Endothelial cell of umbilical vein (primary cell): ENCODE measurements at regions not wholly inside any gene's neighbourhood (a gene's known extent, or its start where the extent isn't known, plus 50 kb on each side); places are given as distances from the start of the nearest gene placed in this dataset.

Experiments used
- BruUV-seq: library from RNA; stranded (reverse); fragments of 400-500 nt; replicated peaks from 2 replicates; lab custom pipeline; 2021; lab: Mats Ljungman, UMichigan
- CTCF ChIA-PET: fragments of 300-600, 350-600 bp; sonication (Branson Sonifier 250); formaldehyde crosslinking; loops from one replicate; lab custom pipeline; 2021; ENCODE audit warnings: antibody characterized with exemption, inconsistent platforms; lab: Charles Lee
- POLR2A ChIA-PET: fragments of 300-600, 350-600 bp; sonication (Branson Sonifier 250); formaldehyde crosslinking; loops from one replicate; lab custom pipeline; 2021; ENCODE audit warnings: antibody characterized with exemption, inconsistent platforms; lab: Charles Lee
- DNase-seq: peaks from one replicate; pipeline ENCODE4 v3.0.0-alpha.2; 2011; ENCODE audit warnings: low read depth, low spot score
- FAIRE-seq: peaks from 2 replicates; lab custom pipeline; 2011; peaks lifted over from hg19 to GRCh38; lab: Jason Lieb, UNC
- H2AFZ ChIP-seq: 2 replicates; pipeline ENCODE4 v1.6.0; 2012; ENCODE audit warnings: low read depth, low read length, control low read depth, inconsistent platforms
- H3K27ac ChIP-seq: 2 replicates; pipeline ENCODE4 v1.5.1; 2011; ENCODE audit warnings: low read depth, mild to moderate bottlenecking, control low read depth, low read length, moderate library complexity; ENCODE audit not compliant: insufficient read depth
- H3K27me3 ChIP-seq, 2 experiments: 2 replicates each; pipeline versions ENCODE4 v1.6.0 to v1.6.1; 2011; ENCODE audit warnings: low read length in 2 of 2, mixed read lengths in 1 of 2; ENCODE audit not compliant: control insufficient read depth in 2 of 2, insufficient read depth in 2 of 2
- H3K36me3 ChIP-seq, 2 experiments: 2 replicates in 1 of 2; 3 replicates in 1 of 2; pipeline ENCODE4 v1.5.1; 2011; ENCODE audit warnings: low read length in 2 of 2, mild to moderate bottlenecking in 1 of 2, moderate library complexity in 1 of 2; ENCODE audit not compliant: control insufficient read depth in 2 of 2, insufficient read depth in 2 of 2; ENCODE audit errors: extremely low read depth in 1 of 2
- H3K4me1 ChIP-seq: 3 replicates; pipeline ENCODE4 v1.5.1; 2011; ENCODE audit warnings: mild to moderate bottlenecking, low read length; ENCODE audit not compliant: control insufficient read depth, insufficient read depth; ENCODE audit errors: extremely low read depth
- H3K4me2 ChIP-seq: 2 replicates; pipeline ENCODE4 v1.6.1; 2011; ENCODE audit warnings: low read length, control low read depth, mixed read lengths; ENCODE audit not compliant: insufficient read depth
- H3K4me3 ChIP-seq, 3 experiments: fragments of 200-600 bp in 1 of 3; sonication (generic), shearing (Covaris generic) in 1 of 3; replicated peaks in 1 of 3; 2 replicates each; pipeline ENCODE4 v1.5.1; 2011 to 2016; ENCODE audit warnings: control low read depth in 3 of 3, low read length in 3 of 3, mild to moderate bottlenecking in 2 of 3, inconsistent platforms in 1 of 3, low read depth in 1 of 3, moderate library complexity in 1 of 3; ENCODE audit not compliant: insufficient read depth in 1 of 3
- H3K79me2 ChIP-seq: 2 replicates; pipeline ENCODE4 v1.6.0; 2012; ENCODE audit warnings: low read length, inconsistent platforms; ENCODE audit not compliant: control insufficient read depth, insufficient read depth
- H3K9ac ChIP-seq: replicated peaks from 2 replicates; pipeline ENCODE3; 2011; ENCODE audit warnings: low read length, control low read depth; ENCODE audit not compliant: insufficient read depth; ENCODE audit errors: extremely low read depth
- H3K9me1 ChIP-seq: replicated peaks from 3 replicates; pipeline ENCODE4 v1.6.0; 2011; ENCODE audit warnings: mild to moderate bottlenecking, low read length; ENCODE audit not compliant: control insufficient read depth, insufficient read depth; ENCODE audit errors: extremely low read depth
- H3K9me3 ChIP-seq: replicated peaks from 2 replicates; pipeline ENCODE4 v1.5.1; 2012; ENCODE audit warnings: low read length, inconsistent platforms; ENCODE audit not compliant: control insufficient read depth, insufficient read depth
- H4K20me1 ChIP-seq: replicated peaks from 2 replicates; pipeline ENCODE3; 2011; ENCODE audit warnings: mild to moderate bottlenecking, low read length; ENCODE audit not compliant: control insufficient read depth, insufficient read depth; ENCODE audit errors: extremely low read depth
- EZH2 ChIP-seq: IDR thresholded peaks from 2 replicates; pipeline ENCODE4 v1.6.1; 2012; ENCODE audit warnings: borderline replicate concordance, low read depth, mild to moderate bottlenecking, moderate library complexity, low read length, inconsistent platforms; ENCODE audit not compliant: severe bottlenecking
- FOS ChIP-seq: IDR thresholded peaks from 2 replicates; pipeline ENCODE4 v1.6.1; 2011; ENCODE audit warnings: mild to moderate bottlenecking, low read length, moderate library complexity, borderline replicate concordance; ENCODE audit not compliant: insufficient read depth
- GATA2 ChIP-seq: IDR thresholded peaks from 2 replicates; pipeline ENCODE4 v1.7.0; 2011; ENCODE audit warnings: low read depth, mild to moderate bottlenecking, moderate library complexity, mixed read lengths, low read length; ENCODE audit not compliant: insufficient read length, insufficient read depth
- JUN ChIP-seq: IDR thresholded peaks from 2 replicates; pipeline ENCODE4 v1.6.1; 2011; ENCODE audit warnings: borderline replicate concordance, low read depth; ENCODE audit not compliant: insufficient read length, insufficient read depth
- MYC ChIP-seq: IDR thresholded peaks from one replicate; pipeline ENCODE4 v1.6.1; 2011; ENCODE audit warnings: mild to moderate bottlenecking, low read depth, low read length
- POLR2A ChIP-seq: IDR thresholded peaks from 2 replicates; pipeline ENCODE4 v1.6.1; 2012; ENCODE audit warnings: low read depth, mild to moderate bottlenecking, control low read depth, low read length
- POLR2AphosphoS5 ChIP-seq: IDR thresholded peaks from 2 replicates; pipeline ENCODE4 v1.6.1; 2012; ENCODE audit warnings: low read depth, mild to moderate bottlenecking, control low read depth, low read length, moderate library complexity; ENCODE audit not compliant: insufficient read depth
- dilution Hi-C: fragments of 300-500 bp; cut with MboI; formaldehyde crosslinking; loops from one replicate; pipeline ENCODE4 v1.15.0; 2019; ENCODE audit warnings: low sequenced_read_pairs; ENCODE audit not compliant: extremely low pct_ligation_motif_present
- intact Hi-C: fragments of 100-400 bp; cut with micrococcal nuclease; formaldehyde crosslinking; loops from one replicate; pipeline ENCODE4 v1.10.0; 2022
- TF ChIP-seq, protein P1 (sequence below): IDR thresholded peaks from 2 replicates; pipeline ENCODE4 v1.6.1; 2011; ENCODE audit not compliant: insufficient read depth, insufficient read length
- TF ChIP-seq, protein P2 (sequence below), 2 donors: IDR thresholded peaks; 1 replicate in 1 of 2; 2 replicates in 1 of 2; pipeline ENCODE4 v1.5.1; 2011; ENCODE audit warnings: low read length in 2 of 2, mild to moderate bottlenecking in 2 of 2, moderate library complexity in 2 of 2, control low read depth in 1 of 2, inconsistent platforms in 1 of 2, low read depth in 1 of 2; ENCODE audit not compliant: insufficient read depth in 1 of 2; ENCODE audit errors: extremely low read depth in 1 of 2

DNA sequence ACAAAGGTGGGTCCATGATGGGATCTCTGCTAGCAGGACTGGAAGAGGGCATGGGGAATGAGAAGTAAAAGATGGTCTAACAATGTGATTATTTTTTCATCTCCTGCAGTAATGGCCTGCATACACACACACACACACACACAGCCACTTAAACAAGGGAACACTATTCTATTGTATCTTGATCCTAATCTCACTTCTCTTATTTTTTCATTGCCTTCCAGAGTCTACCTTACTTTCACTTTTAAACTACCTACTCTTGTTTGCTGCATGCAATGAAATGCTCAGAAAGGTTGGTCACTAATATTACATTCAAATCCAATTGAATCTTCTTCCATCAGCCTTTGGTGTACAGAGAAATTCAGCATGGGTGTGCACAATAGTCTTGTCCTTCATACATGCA is 853.8 kb downstream of the IGSF11 start:
- dilution Hi-C loops, result no loop called here
- CTCF ChIA-PET, result no interaction called here
- FAIRE-seq, result no peak

More for the DNA sequence above, 853.8 kb downstream of the IGSF11 start:
- POLR2A ChIA-PET, result no interaction called here
- no peak for TF ChIP-seq MYC
- no peak for TF ChIP-seq EZH2
- no peak for TF ChIP-seq FOS
- TF ChIP-seq GATA2, result no peak
- TF ChIP-seq, protein P1, sequence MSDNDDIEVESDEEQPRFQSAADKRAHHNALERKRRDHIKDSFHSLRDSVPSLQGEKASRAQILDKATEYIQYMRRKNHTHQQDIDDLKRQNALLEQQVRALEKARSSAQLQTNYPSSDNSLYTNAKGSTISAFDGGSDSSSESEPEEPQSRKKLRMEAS, result no peak
- TF ChIP-seq, protein P2, sequence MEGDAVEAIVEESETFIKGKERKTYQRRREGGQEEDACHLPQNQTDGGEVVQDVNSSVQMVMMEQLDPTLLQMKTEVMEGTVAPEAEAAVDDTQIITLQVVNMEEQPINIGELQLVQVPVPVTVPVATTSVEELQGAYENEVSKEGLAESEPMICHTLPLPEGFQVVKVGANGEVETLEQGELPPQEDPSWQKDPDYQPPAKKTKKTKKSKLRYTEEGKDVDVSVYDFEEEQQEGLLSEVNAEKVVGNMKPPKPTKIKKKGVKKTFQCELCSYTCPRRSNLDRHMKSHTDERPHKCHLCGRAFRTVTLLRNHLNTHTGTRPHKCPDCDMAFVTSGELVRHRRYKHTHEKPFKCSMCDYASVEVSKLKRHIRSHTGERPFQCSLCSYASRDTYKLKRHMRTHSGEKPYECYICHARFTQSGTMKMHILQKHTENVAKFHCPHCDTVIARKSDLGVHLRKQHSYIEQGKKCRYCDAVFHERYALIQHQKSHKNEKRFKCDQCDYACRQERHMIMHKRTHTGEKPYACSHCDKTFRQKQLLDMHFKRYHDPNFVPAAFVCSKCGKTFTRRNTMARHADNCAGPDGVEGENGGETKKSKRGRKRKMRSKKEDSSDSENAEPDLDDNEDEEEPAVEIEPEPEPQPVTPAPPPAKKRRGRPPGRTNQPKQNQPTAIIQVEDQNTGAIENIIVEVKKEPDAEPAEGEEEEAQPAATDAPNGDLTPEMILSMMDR (IDR thresholded peaks at IDR 0.05; ENCODE audit: extremely low read depth in 1 of 2, insufficient read depth in 1 of 2, low read depth in 1 of 2, low read length in 2 of 2), result no peak
- no peak for TF ChIP-seq JUN
- TF ChIP-seq POLR2AphosphoS5, result no peak
- TF ChIP-seq POLR2A, result no peak
- Histone ChIP-seq H4K20me1 (no peaks in the 10 kb centered on the region), H3K9ac (no peak overlapping the region), H3K36me3 (no peaks in the 10 kb centered on the region), H3K27ac (no peak overlapping the region), H3K27me3 (no peaks in the 10 kb centered on the region), H3K79me2 (no peaks in the 10 kb centered on the region), H3K4me2 (no peak overlapping the region), H3K9me1 (no peaks in the 10 kb centered on the region), H3K4me1 (no peaks in the 10 kb centered on the region), H2AFZ (no peak overlapping the region), H3K4me3 (no peak overlapping the region), H3K9me3 (no peaks in the 10 kb centered on the region)
- no peak for DNase-seq
- intact Hi-C loops, result no loop called here
- no TSS peak for BruUV-seq
